ENCODE measurements at regions not wholly inside any gene's neighbourhood (a gene's known extent, or its start where the extent isn't known, plus 50 kb on each side); places are given as distances from the start of the nearest gene placed in this dataset.
"Not testable (repeated sequence)": the region's sequence is repeated elsewhere in the genome, so short reads cannot be mapped to it uniquely, and the experiment has no call there.

DNA sequence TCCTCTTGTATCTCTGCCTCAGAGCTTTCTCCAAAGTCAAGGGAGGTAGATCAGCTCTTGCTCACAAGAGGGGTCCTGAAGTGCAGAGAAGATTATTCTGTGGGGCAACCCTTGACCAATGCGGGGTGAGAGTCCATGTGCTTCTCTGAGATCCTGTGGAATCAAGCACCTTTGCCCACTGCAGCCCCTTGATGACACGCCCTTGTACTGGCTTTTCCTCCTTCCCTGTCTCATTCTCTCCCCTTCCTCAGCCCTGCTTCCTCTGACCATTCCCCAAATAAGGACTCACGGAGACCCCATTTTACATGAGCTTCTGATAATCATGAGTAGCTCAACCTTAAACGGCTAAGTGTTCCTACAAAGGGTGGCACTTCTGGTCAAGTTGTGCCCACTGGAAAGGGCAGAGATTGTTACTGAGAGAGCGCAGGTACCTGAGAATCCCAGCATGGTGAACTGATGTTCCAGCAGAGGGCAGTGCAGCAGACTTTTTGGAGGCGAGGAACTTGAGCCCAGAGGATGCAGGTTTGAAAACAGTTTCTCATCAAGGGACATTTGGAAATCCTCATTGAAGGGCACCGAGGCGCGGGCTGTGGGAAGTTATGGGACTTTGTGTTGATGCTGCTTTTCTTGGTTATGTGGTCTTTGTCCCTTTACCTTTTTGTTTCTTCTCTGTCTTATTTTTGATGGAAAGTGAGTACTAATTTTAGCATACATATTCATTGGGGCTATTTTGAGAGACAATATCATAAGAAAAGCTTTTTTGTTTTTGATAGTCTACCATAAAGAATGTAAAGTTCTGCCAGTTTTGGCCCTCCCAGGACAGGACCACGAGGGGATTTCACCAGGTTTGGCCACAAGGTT is 201.3 kb downstream of the RBM46 start:
- peak; percentile 76 for DNase-seq (ENCODE audit: low spot score)

DNA sequence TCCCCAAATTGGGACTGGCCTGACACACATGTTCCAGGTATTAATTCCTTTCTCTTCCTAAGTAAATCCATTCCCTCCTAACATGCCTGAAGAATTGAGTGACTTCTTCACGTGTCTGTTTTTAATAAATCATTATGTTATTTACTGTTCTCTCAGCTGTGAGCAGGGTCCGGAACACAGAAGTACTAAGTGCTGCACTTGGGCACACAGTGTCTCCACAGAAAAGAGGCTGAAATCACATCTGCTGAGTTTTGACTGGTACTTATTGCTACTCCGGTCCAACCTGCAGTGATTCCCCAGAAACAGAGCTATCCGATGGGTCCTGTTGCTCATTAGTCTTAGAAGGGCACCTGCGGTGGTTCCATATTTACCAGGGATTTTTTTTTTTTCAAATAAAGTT is 202.6 kb downstream of the RBM46 start:
- no peak for DNase-seq (ENCODE audit: low spot score)

DNA sequence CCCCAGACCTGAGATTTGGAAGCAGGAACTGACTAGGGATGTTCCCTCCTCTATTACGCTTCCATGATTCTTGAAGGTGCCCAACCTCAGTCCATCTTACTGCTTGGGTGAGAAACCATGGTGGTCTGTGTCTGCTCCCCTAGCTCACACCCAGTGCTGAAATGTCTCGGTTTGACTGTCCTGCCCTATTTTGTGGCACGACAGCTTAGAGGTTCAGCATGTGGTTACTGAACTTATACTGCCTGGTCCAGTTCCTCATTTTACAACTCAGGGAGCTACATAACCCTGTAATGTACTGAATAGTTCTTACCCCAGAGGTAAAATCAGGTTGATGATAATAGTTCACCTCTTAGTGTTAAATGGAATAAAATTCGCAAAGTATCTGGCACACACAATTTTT is 203.1 kb downstream of the RBM46 start:
- no peak for DNase-seq (ENCODE audit: low spot score)

DNA sequence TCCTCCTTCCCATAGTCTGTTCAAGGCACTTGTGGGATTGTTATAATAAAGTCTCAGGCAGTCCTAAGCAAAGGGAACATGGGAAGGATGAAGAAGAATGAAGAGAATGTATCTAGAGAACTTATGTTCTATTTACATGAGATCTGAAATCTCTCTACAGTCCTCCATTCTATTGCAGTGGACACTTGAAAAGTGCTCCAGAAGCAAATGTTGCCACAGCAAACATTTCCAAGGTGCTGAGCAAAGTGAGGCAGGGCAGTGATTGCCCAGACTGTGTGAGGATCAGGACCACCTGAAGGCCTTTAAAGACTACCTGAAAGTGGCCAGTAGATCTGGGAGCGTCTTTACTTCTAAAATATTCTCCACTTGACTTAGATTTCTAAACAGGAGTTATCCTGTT is 203.5 kb downstream of the RBM46 start:
- DNase-seq (ENCODE audit: low spot score): no peak

DNA sequence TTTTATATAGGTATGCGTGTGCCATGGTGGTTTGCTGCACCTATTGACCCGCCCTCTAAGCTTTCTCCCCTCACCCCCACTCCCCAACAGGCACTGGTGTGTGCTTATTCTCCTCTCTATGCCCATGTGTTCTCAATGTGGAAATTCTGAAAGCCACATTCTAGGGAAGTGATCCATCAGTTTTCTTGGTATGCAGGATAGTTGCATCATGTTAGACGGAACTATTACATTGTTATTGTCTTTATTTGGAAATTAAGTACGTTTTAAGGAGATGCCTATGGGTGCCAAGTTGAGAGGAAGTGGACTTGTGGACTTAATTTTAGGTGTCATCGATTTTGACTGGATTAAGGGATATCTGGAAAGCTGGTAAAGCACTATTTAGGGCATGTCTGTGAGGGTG is 204.6 kb downstream of the RBM46 start:
- DNase-seq (ENCODE audit: low spot score): no peak

DNA sequence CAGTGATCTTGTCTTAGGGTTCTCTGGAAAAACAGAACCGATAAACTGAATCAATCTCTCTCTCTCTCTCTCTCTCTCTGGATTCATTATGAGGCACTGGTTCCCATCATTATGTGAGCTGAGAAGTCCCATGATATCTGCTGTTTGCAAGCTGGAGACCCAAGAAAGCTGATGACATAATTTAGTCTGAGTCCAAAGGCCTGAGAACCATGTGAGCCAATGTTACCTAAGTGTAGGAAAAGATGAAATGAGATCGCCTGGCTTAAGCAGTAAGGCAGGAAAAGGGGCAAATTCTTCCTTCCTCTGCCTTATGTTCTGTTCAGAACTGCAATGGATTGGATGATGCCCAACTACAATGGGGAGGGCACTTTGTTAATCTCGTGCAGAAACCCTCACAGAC is 207.4 kb downstream of the RBM46 start:
- DNase-seq (ENCODE audit: low spot score): no peak

DNA sequence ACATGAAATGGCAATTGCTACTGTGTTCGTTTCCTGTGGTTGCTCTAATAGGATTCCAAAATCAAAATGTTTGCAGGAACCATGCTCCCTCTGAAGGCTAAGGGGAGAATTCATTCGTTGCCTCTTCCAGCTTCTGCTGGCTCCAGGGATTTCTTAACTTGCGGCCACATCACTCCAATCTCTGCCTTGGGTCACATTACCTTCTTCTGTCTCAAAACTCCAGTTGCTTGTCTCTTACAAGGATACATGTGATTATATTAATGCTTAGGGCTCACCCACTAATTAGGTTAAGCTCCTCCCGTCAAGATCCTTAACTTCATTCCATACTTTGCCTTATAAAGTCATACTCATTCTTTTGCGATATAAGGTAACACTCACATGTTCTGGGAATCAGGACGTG is 208.4 kb downstream of the RBM46 start:
- DNase-seq (ENCODE audit: low spot score): no peak

DNA sequence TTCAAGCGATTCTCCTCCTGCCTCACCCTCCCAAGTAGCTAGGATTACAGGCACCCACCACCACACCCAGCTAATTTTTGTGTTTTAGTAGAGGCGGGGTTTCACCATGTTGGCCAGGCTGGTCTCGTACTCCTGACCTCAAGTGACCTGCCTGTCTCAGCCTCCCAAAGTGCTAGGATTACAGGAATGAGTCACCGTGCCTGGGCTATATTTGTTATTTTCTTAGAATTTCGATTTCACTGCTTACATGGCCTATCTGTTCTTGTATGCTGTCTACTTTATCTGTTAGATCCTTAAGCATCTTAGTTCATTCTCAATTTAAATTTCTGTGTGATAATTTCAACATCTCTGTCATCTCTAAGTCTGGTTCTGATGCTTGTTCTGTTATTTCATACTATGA is 210.6 kb upstream of the NPY2R start:
- not testable (repeated sequence) for DNase-seq (ENCODE audit: low spot score)

DNA sequence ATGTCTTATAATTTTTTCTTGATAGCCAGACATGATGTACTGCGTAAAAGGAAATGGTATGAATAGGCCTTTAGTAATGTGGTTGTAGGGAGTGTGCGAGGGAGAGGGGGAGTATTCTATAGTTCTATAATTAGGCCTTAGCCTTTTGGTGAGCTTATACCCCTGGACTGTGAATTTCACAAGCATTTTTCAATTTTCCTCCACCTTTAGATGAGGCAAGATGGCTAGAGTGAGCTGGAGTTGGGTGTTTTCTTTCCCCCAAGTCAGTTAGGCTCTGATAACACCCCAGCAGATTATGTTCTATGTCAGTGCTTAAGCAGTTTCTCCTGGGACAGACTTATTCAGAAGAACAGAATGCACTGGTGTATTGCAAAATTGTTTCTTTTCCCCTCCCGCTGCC is 210.2 kb upstream of the NPY2R start:
- DNase-seq (ENCODE audit: low spot score): no peak

DNA sequence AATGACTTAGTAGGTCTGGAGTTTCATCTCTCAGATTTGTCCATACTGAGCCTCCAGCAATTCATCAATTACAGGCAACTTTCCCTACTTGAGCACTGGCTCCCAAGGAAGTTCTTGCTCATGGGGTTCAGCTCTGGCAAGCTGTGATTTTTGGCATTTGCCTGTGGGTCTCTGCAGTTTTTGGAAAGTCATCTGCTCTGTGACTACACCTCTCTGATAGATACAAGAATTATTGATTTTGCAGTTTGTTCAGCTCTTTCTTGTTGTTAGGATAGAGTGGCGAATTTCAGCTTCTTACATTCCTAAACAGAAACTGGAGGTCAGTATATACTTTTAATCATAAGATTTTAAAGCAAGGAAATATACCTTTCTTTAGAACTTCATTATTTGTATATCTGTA is 209.7 kb upstream of the NPY2R start:
- DNase-seq (ENCODE audit: low spot score): no peak

DNA sequence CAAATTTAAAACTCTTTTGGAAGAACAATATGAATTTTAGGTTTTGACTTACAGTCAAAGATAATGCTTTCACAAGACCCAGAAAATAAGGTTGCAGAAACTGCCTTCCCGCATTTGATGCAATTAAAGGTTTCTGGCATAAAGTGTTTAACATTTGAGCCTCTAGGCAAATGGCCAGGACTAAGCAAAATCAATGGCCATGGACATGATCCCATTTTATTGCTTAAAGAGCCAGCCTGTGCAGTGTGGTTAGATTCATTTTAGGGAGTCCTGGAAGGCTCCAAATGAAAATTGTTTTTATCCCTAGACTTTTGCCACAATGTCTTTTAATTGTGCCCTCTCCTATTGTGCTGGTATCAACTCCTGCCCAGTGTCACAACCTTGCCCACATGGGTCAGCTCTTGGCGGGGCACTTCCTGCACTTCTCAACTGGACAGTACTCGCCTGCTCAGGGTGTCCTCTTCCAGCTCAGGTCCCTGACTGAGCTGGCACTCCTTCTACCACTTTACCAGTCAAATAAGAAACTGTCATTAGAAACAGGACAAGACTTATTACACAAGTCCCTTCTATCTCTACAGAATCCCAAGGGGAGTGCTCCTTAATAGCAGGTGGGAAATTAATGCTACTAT is 208.4 kb upstream of the NPY2R start:
- no peak for DNase-seq (ENCODE audit: low spot score)

DNA sequence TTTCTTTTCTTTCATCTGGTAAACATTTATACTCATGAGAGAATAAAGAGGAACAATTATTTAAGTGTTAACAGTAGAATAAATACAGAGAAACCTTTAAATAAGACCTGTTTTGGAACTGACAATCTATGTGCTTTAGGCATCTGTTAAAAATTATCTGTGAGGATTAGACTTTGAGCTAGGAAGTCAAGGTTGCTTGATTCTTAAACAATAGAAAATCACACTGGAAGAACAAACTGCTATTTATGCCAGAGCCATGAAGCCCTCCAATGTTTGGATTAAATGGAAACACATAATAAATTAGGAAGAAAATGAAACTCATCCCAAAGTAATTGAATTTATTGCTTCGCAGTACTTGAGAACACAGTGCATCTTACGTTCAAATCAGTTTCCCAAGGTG is 207.2 kb upstream of the NPY2R start:
- DNase-seq (ENCODE audit: low spot score): no peak

DNA sequence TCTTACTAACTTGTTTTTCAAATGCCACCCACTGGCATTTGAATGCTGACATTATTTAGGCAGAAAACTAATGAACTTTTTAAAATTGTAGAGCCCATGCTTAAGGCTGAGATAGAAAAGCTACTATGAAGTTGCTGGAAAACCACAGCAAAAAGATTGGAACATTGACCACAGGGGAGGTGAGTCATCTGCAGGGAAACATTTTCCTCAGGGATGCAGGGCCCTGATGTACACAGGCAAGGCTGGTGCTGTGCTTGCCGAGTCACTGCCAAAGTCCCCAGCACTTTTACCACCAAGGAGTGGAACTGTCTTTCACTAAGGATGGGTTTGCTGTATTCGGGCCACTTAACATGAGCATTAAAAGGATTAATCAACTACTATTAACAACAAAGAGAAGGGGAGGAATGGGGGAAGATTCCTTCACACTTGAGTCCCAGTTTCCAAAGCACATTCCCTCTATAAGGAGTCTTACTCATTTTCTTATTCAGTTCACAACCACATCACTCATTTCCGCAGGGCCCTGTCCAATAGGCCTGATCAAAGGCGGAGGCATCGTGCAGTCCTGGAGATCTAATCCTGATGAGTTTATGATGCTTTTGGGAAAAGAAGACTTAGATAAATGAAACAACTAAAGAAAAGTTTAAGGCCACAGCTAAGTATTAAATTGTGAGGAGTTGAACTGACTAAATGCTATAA is 202.9 kb upstream of the NPY2R start:
- no peak for DNase-seq (ENCODE audit: low spot score)

DNA sequence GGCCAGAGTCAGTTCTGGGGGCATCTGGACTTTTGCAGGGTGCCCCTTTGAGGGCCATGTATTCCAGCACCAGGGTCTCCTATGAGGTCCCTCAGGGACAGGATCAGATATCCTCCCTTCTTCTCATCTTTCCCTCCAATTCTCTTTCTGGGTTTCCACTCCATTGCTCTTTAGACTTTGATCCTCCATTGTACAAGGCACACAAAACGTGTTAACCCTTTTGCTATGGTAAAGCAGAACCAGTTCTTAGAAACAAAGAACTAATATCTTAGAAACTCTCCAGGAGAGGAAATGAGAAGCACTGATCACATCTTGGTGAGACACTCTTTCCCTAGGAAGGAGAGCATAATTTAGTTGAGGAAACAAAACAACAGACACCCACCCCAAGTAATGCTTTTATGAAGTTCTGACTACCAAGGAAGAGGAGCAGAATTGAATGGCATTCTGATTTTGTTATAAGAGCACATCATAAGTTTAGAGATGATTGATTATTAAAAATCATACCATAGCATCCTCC is 200.7 kb upstream of the NPY2R start:
- no peak for DNase-seq (ENCODE audit: low spot score)

DNA sequence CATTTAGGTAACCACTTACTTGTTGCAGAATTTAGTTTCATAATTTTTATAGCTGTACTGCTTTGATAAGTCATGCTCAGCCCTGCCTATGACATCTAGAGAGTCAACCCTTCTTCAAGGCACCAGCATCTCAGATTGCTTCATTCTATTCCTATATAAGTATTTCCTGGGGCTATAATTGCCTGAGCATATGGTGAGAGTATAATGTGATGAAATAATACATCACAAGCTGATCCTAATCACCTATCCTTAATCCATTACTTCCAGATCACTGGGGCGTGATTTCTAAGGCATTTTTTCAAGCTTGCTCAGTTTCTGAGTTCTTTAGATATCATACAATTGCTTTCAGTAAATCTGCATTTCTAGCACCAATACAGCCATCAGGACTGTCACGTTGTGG is 200.0 kb upstream of the NPY2R start:
- DNase-seq (ENCODE audit: low spot score): no peak

DNA sequence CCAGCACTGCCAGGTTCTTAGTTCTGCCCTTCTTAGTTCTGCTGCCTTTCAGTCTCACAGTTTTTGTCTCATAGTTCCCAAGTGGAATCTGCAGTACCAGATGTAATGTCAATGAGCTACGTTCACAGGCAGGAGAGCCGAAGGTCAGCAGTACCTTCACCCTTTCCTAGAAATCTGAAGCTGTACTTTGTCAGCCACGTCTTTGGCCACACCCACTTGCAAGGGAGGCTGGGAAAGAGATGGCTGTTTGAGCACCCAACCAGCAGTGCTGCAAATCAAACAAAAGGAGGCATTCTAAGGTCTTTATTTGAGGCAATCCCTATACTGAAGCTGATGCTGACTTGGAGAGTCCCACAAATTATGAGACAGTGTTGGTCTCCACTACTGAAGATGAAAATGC is 199.1 kb upstream of the NPY2R start:
- no peak for DNase-seq (ENCODE audit: low spot score)

DNA sequence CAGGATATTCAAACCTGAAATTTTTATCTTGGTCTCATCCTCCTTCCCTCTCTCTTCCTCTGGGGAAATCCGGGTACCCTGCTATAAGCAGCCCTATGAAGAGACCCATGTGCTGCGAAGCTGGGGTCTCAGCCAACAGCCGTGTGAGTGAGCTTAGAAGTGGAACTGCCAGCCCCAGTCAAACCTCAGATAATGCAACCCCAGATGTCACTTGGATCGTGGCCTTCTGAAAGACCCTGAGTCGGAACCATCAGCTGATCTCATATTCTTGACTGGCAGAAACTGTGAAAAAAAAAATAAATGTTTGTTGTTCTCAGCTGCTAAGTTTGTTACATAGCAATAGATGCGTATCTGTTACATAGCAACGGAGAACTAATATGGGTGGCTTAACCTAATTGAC is 198.1 kb upstream of the NPY2R start:
- no peak for DNase-seq (ENCODE audit: low spot score)

DNA sequence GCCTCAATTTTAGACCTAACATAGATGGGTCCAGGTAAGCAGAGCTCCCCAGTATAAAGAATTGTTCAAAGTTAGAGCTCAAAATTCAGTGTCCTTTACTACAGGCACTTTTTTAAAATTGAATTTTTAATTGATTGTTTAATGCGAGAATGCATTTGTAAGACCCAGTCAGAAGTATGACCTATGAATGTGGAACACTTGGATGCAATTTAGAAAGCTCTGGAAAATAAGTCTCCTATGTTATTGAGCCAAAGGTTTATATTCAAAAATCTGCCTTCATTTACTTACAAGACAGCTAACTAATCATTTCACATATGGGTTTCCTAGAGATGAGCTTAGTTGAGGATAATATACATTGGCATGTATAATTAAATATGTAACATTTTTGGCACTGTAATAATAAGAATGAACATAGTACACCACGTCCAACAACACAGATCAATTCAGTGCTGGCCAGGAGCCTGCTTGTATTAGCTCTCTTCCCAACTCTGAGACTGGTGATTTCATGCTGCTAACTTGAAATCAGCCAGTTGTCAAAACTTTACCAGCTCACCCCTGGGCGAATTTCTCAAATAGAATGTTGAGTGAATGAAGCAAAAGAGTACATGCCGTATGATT is 197.2 kb upstream of the NPY2R start:
- no peak for DNase-seq (ENCODE audit: low spot score)

DNA sequence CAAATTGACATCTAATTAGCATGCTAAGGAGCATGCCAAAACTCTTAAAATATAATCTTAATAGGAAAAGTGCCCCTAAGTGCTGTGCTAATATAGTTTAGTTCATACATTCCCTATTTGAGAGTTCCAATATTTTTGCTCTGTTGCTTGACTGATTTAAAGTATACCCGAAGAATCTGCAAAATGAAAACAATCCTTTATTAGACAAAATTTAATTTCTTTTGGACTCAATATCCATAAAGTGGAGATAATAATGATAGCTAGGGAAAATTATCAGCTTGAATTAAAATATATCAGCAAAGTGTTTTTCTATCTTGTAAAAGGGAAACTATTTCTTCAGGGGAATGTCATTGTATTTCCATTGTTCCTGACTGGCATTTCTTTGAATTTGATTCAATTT is 196.0 kb upstream of the NPY2R start:
- no peak for DNase-seq (ENCODE audit: low spot score)

DNA sequence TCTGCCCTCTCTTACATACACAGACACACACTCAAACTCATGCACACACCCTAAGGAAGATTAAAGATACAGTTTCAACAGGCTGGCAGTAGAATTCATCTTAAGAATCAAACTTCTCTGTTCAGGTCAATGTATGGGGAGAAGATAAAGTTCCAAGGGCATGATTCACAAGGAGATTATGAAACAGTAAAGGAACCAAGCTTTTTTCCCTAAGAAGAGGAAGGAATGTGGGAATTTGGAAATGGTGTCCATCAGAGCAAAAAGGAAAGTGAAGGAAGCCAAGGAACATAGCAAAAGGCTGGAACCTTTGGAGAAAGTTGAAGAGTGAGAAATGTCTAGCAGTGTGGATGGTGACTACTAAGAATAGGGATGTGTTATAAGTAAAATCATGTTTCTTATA is 191.0 kb upstream of the NPY2R start:
- no peak for DNase-seq (ENCODE audit: low spot score)

DNA sequence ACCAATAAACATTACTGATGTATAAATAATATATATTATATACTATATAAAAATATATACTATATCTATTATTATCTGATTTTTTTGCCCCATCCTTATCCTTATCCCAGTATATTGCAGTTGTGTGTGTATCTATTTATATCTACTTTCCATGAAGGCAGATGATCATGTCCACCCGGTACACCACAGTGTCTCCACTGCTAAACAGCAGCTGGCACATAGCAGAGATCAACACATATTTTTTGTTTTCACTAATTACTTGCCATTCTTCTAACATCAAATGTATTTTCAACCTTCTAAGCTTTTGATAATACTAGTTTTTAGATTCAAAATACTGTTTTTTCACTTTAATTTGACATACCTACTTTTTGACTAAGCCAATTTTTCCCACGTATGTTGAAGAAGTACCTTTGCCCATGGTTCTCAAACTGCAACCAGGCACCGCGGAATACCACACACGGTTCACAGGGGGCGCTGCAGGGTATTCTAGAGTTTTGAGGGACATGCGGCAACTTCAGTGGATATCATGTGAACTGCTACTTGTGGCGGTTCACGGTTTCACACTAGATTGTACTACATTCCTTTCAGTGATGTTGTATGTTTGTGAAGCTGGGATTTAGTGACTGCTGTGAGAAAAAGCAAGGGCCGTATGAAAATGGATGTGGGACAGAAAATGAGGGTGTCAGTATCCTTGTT is 182.5 kb upstream of the NPY2R start:
- no peak for DNase-seq (ENCODE audit: low spot score)

DNA sequence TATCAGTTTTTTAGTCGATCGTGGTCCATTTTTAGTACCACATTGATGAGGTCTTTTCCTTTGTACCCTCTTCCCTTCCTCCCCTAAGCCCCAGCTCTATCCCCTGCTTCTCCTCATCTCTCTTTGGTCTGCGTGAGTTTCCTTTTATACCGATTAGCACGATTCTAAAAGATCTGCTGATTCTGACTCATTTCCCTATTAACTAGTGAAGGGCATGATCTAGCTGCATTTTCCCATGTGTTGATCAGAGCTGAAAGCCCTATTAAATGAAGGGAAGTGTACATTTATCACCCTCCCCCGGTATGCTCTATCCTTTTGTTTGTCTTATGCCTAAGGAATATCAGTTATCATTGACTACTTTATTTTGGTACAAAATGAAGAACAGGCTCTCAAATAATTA is 181.7 kb upstream of the NPY2R start:
- no peak for DNase-seq (ENCODE audit: low spot score)

All from Ammon's horn (tissue), 1 donor.